WTC11 (cell line): ENCODE measurements at regions not wholly inside any gene's neighbourhood (a gene's known extent, or its start where the extent isn't known, plus 50 kb on each side); places are given as distances from the start of the nearest gene placed in this dataset.

Experiments used
- ETV6 ChIP-seq: sonication (generic); formaldehyde crosslinking; IDR thresholded peaks from 2 replicates; pipeline ENCODE4 v1.8.1; 2022; ENCODE audit warnings: mild to moderate bottlenecking, missing genetic modification reagents
- NR2C2 ChIP-seq: sonication (generic); formaldehyde crosslinking; IDR thresholded peaks from 2 replicates; pipeline ENCODE4 v1.8.0; 2022; ENCODE audit warnings: mild to moderate bottlenecking, missing genetic modification reagents
- NR3C1 ChIP-seq: sonication (generic); formaldehyde crosslinking; conservative IDR thresholded peaks from 2 replicates; pipeline ENCODE4 v1.8.1; 2023; ENCODE audit warnings: low read depth, mild to moderate bottlenecking, missing genetic modification reagents
- TF ChIP-seq, protein P1 (sequence below): fragments of 200-600 bp; IDR thresholded peaks from 2 replicates; pipeline ENCODE4 v1.8.0; 2022; ENCODE audit warnings: antibody characterized with exemption
- TF ChIP-seq, protein P2 (sequence below): sonication (generic); formaldehyde crosslinking; IDR thresholded peaks from 2 replicates; pipeline ENCODE4 v1.8.1; 2022; ENCODE audit warnings: low read depth, missing genetic modification reagents, borderline replicate concordance

DNA sequence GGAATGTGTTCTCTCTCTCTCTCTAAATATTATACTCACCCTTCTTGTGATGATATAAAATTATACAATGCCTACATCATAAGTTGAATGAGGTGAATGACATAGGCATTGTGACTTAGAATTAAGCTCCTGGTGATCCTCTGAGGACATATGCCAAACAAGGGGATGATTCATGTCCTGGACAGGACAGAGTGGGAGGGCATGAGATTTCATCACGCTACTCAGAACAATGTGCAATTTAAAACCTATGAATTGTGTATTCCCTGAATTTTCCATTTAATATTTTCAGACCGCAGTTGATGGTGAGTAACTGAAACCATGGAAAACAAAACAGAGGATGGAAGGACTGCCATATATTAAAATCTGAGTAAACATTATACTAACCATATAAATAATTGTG lies 782.2 kb upstream of the NUDT12 start:
- TF ChIP-seq, protein P1, sequence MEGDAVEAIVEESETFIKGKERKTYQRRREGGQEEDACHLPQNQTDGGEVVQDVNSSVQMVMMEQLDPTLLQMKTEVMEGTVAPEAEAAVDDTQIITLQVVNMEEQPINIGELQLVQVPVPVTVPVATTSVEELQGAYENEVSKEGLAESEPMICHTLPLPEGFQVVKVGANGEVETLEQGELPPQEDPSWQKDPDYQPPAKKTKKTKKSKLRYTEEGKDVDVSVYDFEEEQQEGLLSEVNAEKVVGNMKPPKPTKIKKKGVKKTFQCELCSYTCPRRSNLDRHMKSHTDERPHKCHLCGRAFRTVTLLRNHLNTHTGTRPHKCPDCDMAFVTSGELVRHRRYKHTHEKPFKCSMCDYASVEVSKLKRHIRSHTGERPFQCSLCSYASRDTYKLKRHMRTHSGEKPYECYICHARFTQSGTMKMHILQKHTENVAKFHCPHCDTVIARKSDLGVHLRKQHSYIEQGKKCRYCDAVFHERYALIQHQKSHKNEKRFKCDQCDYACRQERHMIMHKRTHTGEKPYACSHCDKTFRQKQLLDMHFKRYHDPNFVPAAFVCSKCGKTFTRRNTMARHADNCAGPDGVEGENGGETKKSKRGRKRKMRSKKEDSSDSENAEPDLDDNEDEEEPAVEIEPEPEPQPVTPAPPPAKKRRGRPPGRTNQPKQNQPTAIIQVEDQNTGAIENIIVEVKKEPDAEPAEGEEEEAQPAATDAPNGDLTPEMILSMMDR: no peak
- TF ChIP-seq ETV6 (CRISPR knock-in tag): no peak
- TF ChIP-seq NR3C1 (CRISPR knock-in tag): no peak
- no peak for TF ChIP-seq NR2C2 (CRISPR knock-in tag)
- TF ChIP-seq, protein P2, sequence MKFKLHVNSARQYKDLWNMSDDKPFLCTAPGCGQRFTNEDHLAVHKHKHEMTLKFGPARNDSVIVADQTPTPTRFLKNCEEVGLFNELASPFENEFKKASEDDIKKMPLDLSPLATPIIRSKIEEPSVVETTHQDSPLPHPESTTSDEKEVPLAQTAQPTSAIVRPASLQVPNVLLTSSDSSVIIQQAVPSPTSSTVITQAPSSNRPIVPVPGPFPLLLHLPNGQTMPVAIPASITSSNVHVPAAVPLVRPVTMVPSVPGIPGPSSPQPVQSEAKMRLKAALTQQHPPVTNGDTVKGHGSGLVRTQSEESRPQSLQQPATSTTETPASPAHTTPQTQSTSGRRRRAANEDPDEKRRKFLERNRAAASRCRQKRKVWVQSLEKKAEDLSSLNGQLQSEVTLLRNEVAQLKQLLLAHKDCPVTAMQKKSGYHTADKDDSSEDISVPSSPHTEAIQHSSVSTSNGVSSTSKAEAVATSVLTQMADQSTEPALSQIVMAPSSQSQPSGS (CRISPR knock-in tag): no peak
